Osteocyte (in vitro differentiated cells): ENCODE measurements at regions not wholly inside any gene's neighbourhood (a gene's known extent, or its start where the extent isn't known, plus 50 kb on each side); places are given as distances from the start of the nearest gene placed in this dataset.

Experiments used
- DNase-seq: peaks from one replicate; pipeline ENCODE4 v3.0.0; 2021; ENCODE audit warnings: mixed read lengths; ENCODE audit not compliant: unreplicated experiment; ENCODE audit errors: extremely low spot score
- H3K27ac Mint-ChIP-seq: one replicate; pipeline ENCODE4 v1.8.0; 2021; ENCODE audit warnings: mild to moderate bottlenecking, mixed read lengths; ENCODE audit not compliant: unreplicated experiment
- H3K27me3 Mint-ChIP-seq: one replicate; pipeline ENCODE4 v1.8.0; 2021; ENCODE audit warnings: mixed read lengths; ENCODE audit not compliant: unreplicated experiment
- H3K36me3 Mint-ChIP-seq: one replicate; pipeline ENCODE4 v1.8.0; 2021; ENCODE audit warnings: mixed read lengths; ENCODE audit not compliant: unreplicated experiment
- H3K4me1 Mint-ChIP-seq: one replicate; pipeline ENCODE4 v1.8.0; 2021; ENCODE audit warnings: mixed read lengths; ENCODE audit not compliant: unreplicated experiment
- H3K4me3 Mint-ChIP-seq: one replicate; pipeline ENCODE4 v1.8.0; 2021; ENCODE audit warnings: mild to moderate bottlenecking, moderate library complexity, mixed read lengths; ENCODE audit not compliant: unreplicated experiment
- H3K9me3 Mint-ChIP-seq: one replicate; pipeline ENCODE4 v1.8.0; 2021; ENCODE audit warnings: mixed read lengths; ENCODE audit not compliant: unreplicated experiment
- TF ChIP-seq, protein P1 (sequence below): fragments of 200-600 bp; sonication (generic); IDR thresholded peaks from 2 replicates; pipeline ENCODE4 v1.5.0; 2021; ENCODE audit warnings: antibody characterized with exemption, mild to moderate bottlenecking, moderate library complexity

DNA sequence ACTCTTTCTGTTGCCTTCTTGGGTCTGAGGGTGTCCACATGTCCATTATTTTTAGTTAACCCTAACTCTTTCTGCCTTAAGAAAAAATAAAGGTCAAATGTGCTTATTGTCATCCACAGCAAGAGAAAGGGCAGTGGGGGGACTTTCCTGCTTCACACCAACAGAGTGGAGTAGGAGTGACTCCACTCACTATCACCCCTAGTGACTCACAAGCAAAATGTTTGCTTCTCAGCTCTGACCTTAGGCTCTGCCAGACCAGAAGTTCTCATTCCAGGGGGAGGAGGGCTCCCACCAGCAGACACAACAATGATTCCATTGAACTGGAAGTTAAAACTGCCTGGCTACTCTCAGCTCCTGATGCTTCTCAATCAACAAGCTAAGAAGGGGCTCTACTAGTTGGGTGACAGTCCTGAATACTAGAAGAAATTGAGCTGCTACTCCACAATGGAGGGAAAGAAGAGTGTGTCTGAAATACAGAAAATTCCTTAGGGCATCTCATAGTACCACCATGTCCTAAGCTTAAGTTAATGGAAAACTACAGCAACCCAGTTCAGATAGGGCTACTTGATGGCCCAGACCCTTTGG lies 83.9 kb upstream of the AFDN start:
- DNase-seq, result no peak
- peaks cover 20% of the 10 kb centered on the region for H3K27me3 Mint-ChIP-seq
- no peaks in the 10 kb centered on the region for H3K36me3 Mint-ChIP-seq
- no peaks in the 10 kb centered on the region for H3K4me1 Mint-ChIP-seq
- H3K27ac Mint-ChIP-seq, result no peak overlapping the region
- TF ChIP-seq, protein P1, sequence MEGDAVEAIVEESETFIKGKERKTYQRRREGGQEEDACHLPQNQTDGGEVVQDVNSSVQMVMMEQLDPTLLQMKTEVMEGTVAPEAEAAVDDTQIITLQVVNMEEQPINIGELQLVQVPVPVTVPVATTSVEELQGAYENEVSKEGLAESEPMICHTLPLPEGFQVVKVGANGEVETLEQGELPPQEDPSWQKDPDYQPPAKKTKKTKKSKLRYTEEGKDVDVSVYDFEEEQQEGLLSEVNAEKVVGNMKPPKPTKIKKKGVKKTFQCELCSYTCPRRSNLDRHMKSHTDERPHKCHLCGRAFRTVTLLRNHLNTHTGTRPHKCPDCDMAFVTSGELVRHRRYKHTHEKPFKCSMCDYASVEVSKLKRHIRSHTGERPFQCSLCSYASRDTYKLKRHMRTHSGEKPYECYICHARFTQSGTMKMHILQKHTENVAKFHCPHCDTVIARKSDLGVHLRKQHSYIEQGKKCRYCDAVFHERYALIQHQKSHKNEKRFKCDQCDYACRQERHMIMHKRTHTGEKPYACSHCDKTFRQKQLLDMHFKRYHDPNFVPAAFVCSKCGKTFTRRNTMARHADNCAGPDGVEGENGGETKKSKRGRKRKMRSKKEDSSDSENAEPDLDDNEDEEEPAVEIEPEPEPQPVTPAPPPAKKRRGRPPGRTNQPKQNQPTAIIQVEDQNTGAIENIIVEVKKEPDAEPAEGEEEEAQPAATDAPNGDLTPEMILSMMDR, result no peak
- H3K9me3 Mint-ChIP-seq, result no peaks in the 10 kb centered on the region
- H3K4me3 Mint-ChIP-seq, result no peak overlapping the region

DNA sequence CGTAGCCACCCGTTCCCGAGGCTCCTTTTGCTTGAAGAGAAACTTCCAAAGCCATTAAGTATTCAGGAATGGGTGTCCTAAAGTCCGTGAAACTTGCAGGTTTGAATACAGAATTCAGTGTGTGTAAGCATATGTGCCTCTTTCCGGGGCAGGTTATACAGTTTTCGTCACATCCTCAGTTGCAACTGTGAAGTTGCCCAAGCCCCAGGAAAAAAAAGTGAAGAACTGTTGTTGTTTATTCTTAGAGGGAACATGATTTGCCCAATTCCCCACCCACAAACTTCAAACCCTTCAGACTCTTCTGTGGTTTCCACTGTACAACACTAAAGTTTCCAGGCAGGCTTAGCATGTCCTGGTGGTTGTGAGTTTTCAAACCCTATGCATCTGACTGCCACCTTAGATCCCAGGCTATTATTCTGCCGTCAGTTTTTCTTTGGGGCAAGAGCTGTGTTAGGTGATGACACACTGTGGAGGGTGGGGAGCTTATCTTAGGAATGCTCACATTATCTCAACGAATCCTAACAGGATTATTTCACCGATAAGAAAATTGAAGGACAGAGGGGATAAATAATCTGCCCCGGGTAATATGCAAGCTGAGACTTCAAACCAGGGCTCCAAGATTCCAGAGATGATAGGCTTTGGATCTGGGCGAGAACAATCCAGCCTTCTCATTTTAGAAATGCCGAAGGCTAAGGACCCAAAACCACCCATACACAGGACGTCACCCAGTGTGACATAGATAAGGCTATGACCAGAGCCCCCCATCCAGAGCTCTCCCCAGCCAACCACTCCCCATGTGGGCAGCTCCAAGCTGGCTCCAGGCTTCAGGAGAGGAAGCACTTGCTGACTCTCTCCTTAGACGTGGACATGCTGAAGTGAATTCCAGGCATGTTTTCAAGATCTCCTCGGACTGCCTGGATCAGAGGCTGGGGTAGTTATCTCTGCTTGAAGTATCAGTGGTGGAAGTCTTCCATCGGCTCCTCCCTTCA lies 81.7 kb upstream of the AFDN start:
- H3K36me3 Mint-ChIP-seq, result no peaks in the 10 kb centered on the region
- H3K4me1 Mint-ChIP-seq, result no peaks in the 10 kb centered on the region
- TF ChIP-seq, protein P1, result no peak
- no peak overlapping the region for H3K4me3 Mint-ChIP-seq
- H3K27ac Mint-ChIP-seq, result no peak overlapping the region
- no peak for DNase-seq
- peaks cover 29% of the 10 kb centered on the region for H3K27me3 Mint-ChIP-seq
- no peaks in the 10 kb centered on the region for H3K9me3 Mint-ChIP-seq

DNA sequence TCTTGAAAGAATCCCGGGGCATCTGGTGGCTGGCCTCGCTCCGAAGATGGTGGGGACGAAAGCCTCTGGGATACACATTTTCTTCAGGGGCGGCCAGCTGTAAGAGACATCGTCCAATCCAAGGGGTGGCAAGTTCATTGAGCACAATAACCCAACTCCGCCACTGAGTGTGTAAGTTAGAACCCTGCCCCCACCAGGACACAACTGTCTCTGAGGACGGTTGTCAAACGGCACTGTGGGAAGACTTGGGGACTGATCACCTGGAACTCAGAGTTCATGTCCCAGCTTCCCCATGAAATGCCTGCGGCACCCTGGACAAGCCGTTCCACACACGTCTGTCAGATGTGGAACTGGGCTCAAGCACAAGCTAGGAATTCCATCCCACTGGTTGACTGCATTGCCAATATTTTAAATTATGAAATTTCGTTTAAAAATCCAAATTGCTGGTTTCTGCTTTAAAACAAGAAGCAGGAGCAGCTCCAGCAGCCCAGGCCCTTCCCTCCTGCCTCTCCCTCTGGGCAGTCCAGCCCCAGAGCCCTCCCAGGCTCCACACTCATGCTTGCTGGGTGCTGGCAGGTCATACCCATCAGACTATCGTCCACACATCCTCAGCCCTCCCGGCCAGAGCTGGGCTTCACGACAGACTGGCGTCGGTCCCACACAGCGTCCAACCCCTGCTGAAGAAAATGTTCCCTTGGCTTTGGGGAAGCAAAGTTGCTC lies 80.9 kb upstream of the AFDN start:
- Mint-ChIP-seq H3K27me3 (peaks cover 24% of the 10 kb centered on the region), H3K27ac (no peak overlapping the region), H3K9me3 (no peaks in the 10 kb centered on the region), H3K36me3 (no peaks in the 10 kb centered on the region), H3K4me1 (no peaks in the 10 kb centered on the region), H3K4me3 (no peak overlapping the region)
- DNase-seq, result no peak
- TF ChIP-seq, protein P1, result no peak

DNA sequence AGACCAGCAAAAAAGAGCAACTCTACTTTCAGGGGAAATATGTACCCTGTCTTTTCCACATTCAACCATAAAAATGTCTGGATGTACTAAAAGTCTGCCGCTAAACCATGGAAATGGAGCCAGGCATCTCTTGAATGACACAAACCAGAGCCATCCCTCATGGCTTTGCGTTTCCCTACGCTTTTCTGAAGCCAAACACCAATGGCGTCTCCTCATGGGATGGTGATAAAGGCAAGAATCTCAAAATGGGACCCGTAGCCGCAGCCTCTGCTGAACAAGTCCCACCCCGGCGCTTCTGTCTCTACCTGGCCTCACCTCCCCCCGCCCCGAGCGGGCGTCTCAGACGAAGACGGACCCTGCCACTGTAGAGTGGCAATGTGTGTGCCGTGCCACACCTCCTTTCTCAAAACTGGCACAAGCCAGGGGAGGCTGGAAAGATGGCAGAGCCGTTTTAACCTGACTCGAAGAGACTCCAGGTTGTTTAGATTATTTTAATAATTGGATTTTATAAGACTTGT lies 80.3 kb upstream of the AFDN start:
- TF ChIP-seq, protein P1, result no peak
- Mint-ChIP-seq H3K4me1 (no peaks in the 10 kb centered on the region), H3K36me3 (no peaks in the 10 kb centered on the region), H3K27me3 (peaks cover 24% of the 10 kb centered on the region), H3K27ac (no peak overlapping the region), H3K4me3 (no peak overlapping the region), H3K9me3 (no peaks in the 10 kb centered on the region)
- DNase-seq, result no peak
